ENCODE measurements at regions not wholly inside any gene's neighbourhood (a gene's known extent, or its start where the extent isn't known, plus 50 kb on each side); places are given as distances from the start of the nearest gene placed in this dataset.

- Histone ChIP-seq H3K9me3 (ENCODE audit: control insufficient read depth, low read depth, low read length) (no peaks in the 10 kb centered on the region), H2AFZ (ENCODE audit: low read length) (no peak overlapping the region)
- peaks cover 4 to 12% of the 10 kb centered on the region in 2 experiments; a peak in 2 of 4 replicates for H3K4me1 Mint-ChIP-seq
Observed at GRCh38 chr2:219778189-219778588, 150.8 kb downstream of the SLC4A3 start.

More at GRCh38 chr2:219778189-219778588, 150.8 kb downstream of the SLC4A3 start:
- H3K4me3 Mint-ChIP-seq, result no peak overlapping the region
- H2AK5ac ChIP-seq (ENCODE audit: insufficient read length, low read length), result no peak overlapping the region
- no peak overlapping the region for H4K5ac ChIP-seq (ENCODE audit: insufficient read length, low read depth, low read length)
- H3K18ac ChIP-seq (ENCODE audit: insufficient read length, low read depth, low read length), result no peak overlapping the region
- H3K14ac ChIP-seq (ENCODE audit: insufficient read depth, low read length), result no peak overlapping the region
- H3K56ac ChIP-seq (ENCODE audit: insufficient read length, low read depth, low read length), result no peak overlapping the region
- H3K4me2 ChIP-seq (ENCODE audit: insufficient read depth, insufficient read length, low read length), result no peak overlapping the region
- no peaks in the 10 kb centered on the region for H4K20me1 ChIP-seq (ENCODE audit: control insufficient read depth, insufficient read depth, insufficient read length)
- H3K27ac Mint-ChIP-seq, result no peak overlapping the region
- no peak overlapping the region for H3T11ph ChIP-seq (ENCODE audit: low read length)
- no peaks in the 10 kb centered on the region for H3K36me3 Mint-ChIP-seq (ENCODE audit: insufficient read depth in 1 of 3, low read depth in 3 of 3)
- no peak overlapping the region for H2BK15ac ChIP-seq (ENCODE audit: low read depth, low read length)
- H3K23me2 ChIP-seq (ENCODE audit: insufficient read length, low read depth, low read length, poor library complexity, severe bottlenecking), result no peaks in the 10 kb centered on the region
- no peak for TF ChIP-seq CTCF (conservative IDR thresholded peaks at IDR 0.05)
- H3K27ac ChIP-seq (ENCODE audit: insufficient read length, low read depth, low read length), result no peak overlapping the region
- no peaks in the 10 kb centered on the region for H3K4me1 ChIP-seq (ENCODE audit: insufficient read depth, low read length)
- H3K79me2 ChIP-seq (ENCODE audit: insufficient read depth, low read length), result no peaks in the 10 kb centered on the region
- no peaks in the 10 kb centered on the region for H3K79me1 ChIP-seq (ENCODE audit: insufficient read depth, low read depth, low read length, poor library complexity, severe bottlenecking)
- DNase-seq, result no peak
- H3K9ac ChIP-seq (ENCODE audit: extremely low read depth, insufficient read length, low read length), result no peak overlapping the region
- no CpG with 5 or more reads among the region's 2 CpGs for WGBS (ENCODE audit: extremely low coverage, insufficient read length, low lambda C conversion rate)
- H2BK5ac ChIP-seq (ENCODE audit: insufficient read length, low read length), result no peak overlapping the region
- H4K91ac ChIP-seq (ENCODE audit: insufficient read length, low read depth, low read length), result no peak overlapping the region
- no peak overlapping the region for H2BK20ac ChIP-seq (ENCODE audit: low read depth, low read length, poor library complexity, severe bottlenecking)
- peaks cover 5% of the 10 kb centered on the region for H3K27me3 Mint-ChIP-seq (ENCODE audit: low read depth)
- no peak overlapping the region for H3K4ac ChIP-seq (ENCODE audit: low read depth, low read length)
- H3K9me3 Mint-ChIP-seq, result no peaks in the 10 kb centered on the region
- no peak overlapping the region for H2BK12ac ChIP-seq (ENCODE audit: insufficient read length, low read depth, low read length)
- no peaks in the 10 kb centered on the region for H3K27me3 ChIP-seq (ENCODE audit: insufficient read depth, low read length)
- H2BK120ac ChIP-seq (ENCODE audit: low read depth, low read length, poor library complexity, severe bottlenecking), result no peak overlapping the region
- no peak overlapping the region for H3K23ac ChIP-seq (ENCODE audit: insufficient read length, low read depth, low read length)
- no peak overlapping the region for H4K8ac ChIP-seq (replicated peaks; ENCODE audit: insufficient read length, low read depth, low read length)
